HCT116 (cell line): ENCODE measurements at regions not wholly inside any gene's neighbourhood (a gene's known extent, or its start where the extent isn't known, plus 50 kb on each side); places are given as distances from the start of the nearest gene placed in this dataset.

Experiments
- ATAC-seq: fragments of 200-7000 bp; cut with Tn5 transposase; 2 replicates; pipeline ENCODE4 v1.9.1; 2020; ENCODE audit warnings: mild to moderate bottlenecking, moderate library complexity
- BruUV-seq: library from RNA; stranded (reverse); fragments of 400-500 nt; replicated peaks from 2 replicates; lab custom pipeline; 2021; lab: Mats Ljungman, UMichigan
- CTCF ChIA-PET: fragments of 300-600 bp; sonication (Branson Sonifier 250); formaldehyde crosslinking; loops from one replicate; lab custom pipeline; 2021; ENCODE audit warnings: antibody characterized with exemption; lab: Charles Lee
- POLR2A ChIA-PET: fragments of 300-600, 350-600 bp; sonication (Branson Sonifier 250); formaldehyde crosslinking; loops from one replicate; lab custom pipeline; 2021; ENCODE audit warnings: antibody characterized with exemption; lab: Charles Lee
- RAD21 ChIA-PET, 2 experiments: fragments of 300-600 bp; sonication (Branson Sonifier 250); formaldehyde crosslinking; loops; one replicate each; lab custom pipeline; 2023; ENCODE audit warnings: low total read pairs in 2 of 2; ENCODE audit not compliant: uncharacterized antibody in 2 of 2, unreplicated experiment in 2 of 2, low non-redundant PET in 1 of 2; lab: Charles Lee
- DNase-seq: peaks from one replicate; pipeline ENCODE4 v3.0.0-alpha.2; 2010; ENCODE audit warnings: low read depth, low spot score
- H2AFZ ChIP-seq: fragments of 200-600 bp; shearing (Covaris generic), sonication (generic); 2 replicates; pipeline ENCODE4 v1.6.1; 2017; ENCODE audit warnings: low read depth, mixed run types, mixed read lengths, antibody characterized with exemption, low read length; ENCODE audit not compliant: poor library complexity, severe bottlenecking
- H3K27ac ChIP-seq: 2 replicates; pipeline ENCODE4 v1.5.1; 2012; ENCODE audit warnings: low read depth, low read length
- H3K27me3 ChIP-seq: fragments of 200-600 bp; sonication (generic); 2 replicates; pipeline ENCODE4 v1.6.1; 2016; ENCODE audit warnings: mixed run types, low read length, mixed read lengths; ENCODE audit not compliant: insufficient read depth
- H3K36me3 ChIP-seq, 2 experiments: fragments of 200-500 bp in 1 of 2; fragments of 200-600 bp in 1 of 2; sonication (Bioruptor generic) in 1 of 2; sonication (generic) in 1 of 2; 2 replicates each; pipeline versions ENCODE4 v1.5.1 to v1.6.1; 2014 to 2016; ENCODE audit warnings: low read length in 2 of 2, inconsistent platforms in 1 of 2, mixed read lengths in 1 of 2, mixed run types in 1 of 2; ENCODE audit not compliant: insufficient read depth in 2 of 2, control insufficient read depth in 1 of 2
- H3K4me1 ChIP-seq, 2 experiments: fragments of 200-600 bp in 1 of 2; sonication (generic) in 1 of 2; 2 replicates each; pipeline versions ENCODE4 v1.5.1 to v1.6.1; 2012 to 2017; ENCODE audit warnings: low read length in 2 of 2, inconsistent platforms in 1 of 2, mild to moderate bottlenecking in 1 of 2, mixed read lengths in 1 of 2, mixed run types in 1 of 2, moderate library complexity in 1 of 2; ENCODE audit not compliant: insufficient read depth in 2 of 2, control insufficient read depth in 1 of 2
- H3K4me2 ChIP-seq: fragments of 200-600 bp; sonication (generic); 2 replicates; pipeline ENCODE4 v1.6.1; 2017; ENCODE audit warnings: mixed run types, low read length, mixed read lengths
- H3K4me3 ChIP-seq, 2 experiments: fragments of 200-600 bp in 1 of 2; sonication (generic) in 1 of 2; replicated peaks in 1 of 2; 2 replicates each; pipeline ENCODE4 v1.5.1; 2011 to 2016; ENCODE audit warnings: low read length in 2 of 2, control low read depth in 1 of 2, low read depth in 1 of 2, mild to moderate bottlenecking in 1 of 2, mixed read lengths in 1 of 2, mixed run types in 1 of 2
- H3K79me2 ChIP-seq: fragments of 200-600 bp; sonication (generic); 2 replicates; pipeline ENCODE4 v1.6.1; 2017; ENCODE audit warnings: mild to moderate bottlenecking, mixed run types, low read length, moderate library complexity, mixed read lengths; ENCODE audit not compliant: insufficient read depth
- H3K9ac ChIP-seq: fragments of 200-600 bp; sonication (generic); 2 replicates; pipeline ENCODE4 v1.6.1; 2016; ENCODE audit warnings: low read length, mixed read lengths
- H3K9me2 ChIP-seq: fragments of 200-600 bp; sonication (generic), shearing (Covaris generic); 2 replicates; pipeline ENCODE4 v1.6.1; 2017; ENCODE audit warnings: mixed run types, mild to moderate bottlenecking, moderate library complexity; ENCODE audit not compliant: insufficient read depth
- H3K9me3 ChIP-seq, 2 experiments: fragments of 200-500 bp in 1 of 2; fragments of 200-600 bp in 1 of 2; sonication (Bioruptor generic) in 1 of 2; sonication (generic) in 1 of 2; 2 replicates each; pipeline ENCODE4 v1.6.1; 2014 to 2017; ENCODE audit warnings: low read length in 2 of 2, mixed read lengths in 2 of 2, inconsistent platforms in 1 of 2, low read depth in 1 of 2, mild to moderate bottlenecking in 1 of 2, mixed run types in 1 of 2, moderate library complexity in 1 of 2; ENCODE audit not compliant: control insufficient read depth in 1 of 2, insufficient read depth in 1 of 2
- H4K20me1 ChIP-seq: fragments of 200-600 bp; sonication (generic), shearing (Covaris generic); 2 replicates; pipeline ENCODE4 v1.6.1; 2017; ENCODE audit warnings: mixed run types, mild to moderate bottlenecking, moderate library complexity; ENCODE audit not compliant: insufficient read depth
- CEBPB ChIP-seq: IDR thresholded peaks from 2 replicates; pipeline ENCODE4 v1.6.1; 2012; ENCODE audit warnings: low read depth
- EGR1 ChIP-seq: IDR thresholded peaks from 2 replicates; pipeline ENCODE4 v1.6.1; 2012; ENCODE audit warnings: low read depth
- EZH2 ChIP-seq: fragments of 200-600 bp; sonication (generic); IDR thresholded peaks from 2 replicates; pipeline ENCODE4 v1.6.1; 2017; ENCODE audit warnings: antibody characterized with exemption, mixed run types
- FOSL1 ChIP-seq: IDR thresholded peaks from 2 replicates; pipeline ENCODE4 v1.6.1; 2012; ENCODE audit warnings: low read depth
- POLR2A ChIP-seq: IDR thresholded peaks from 2 replicates; pipeline ENCODE4 v1.7.0; 2011; ENCODE audit warnings: borderline replicate concordance; ENCODE audit not compliant: insufficient read depth, insufficient read length; ENCODE audit errors: extremely low read depth
- SRF ChIP-seq: IDR thresholded peaks from 2 replicates; pipeline ENCODE4 v1.6.1; 2012; ENCODE audit warnings: low read depth
- YY1 ChIP-seq: IDR thresholded peaks from 2 replicates; pipeline ENCODE4 v1.6.1; 2011; ENCODE audit warnings: low read length, low read depth, moderate library complexity, mild to moderate bottlenecking; ENCODE audit not compliant: insufficient replicate concordance; ENCODE audit errors: extremely low read depth
- intact Hi-C: fragments of 100-400 bp; cut with micrococcal nuclease; formaldehyde crosslinking; loops from 2 replicates; pipeline ENCODE4 v1.10.0; 2022
- TF ChIP-seq, protein P1 (sequence below): IDR thresholded peaks from 2 replicates; pipeline ENCODE4 v1.6.1; 2012; ENCODE audit warnings: low read depth

DNA sequence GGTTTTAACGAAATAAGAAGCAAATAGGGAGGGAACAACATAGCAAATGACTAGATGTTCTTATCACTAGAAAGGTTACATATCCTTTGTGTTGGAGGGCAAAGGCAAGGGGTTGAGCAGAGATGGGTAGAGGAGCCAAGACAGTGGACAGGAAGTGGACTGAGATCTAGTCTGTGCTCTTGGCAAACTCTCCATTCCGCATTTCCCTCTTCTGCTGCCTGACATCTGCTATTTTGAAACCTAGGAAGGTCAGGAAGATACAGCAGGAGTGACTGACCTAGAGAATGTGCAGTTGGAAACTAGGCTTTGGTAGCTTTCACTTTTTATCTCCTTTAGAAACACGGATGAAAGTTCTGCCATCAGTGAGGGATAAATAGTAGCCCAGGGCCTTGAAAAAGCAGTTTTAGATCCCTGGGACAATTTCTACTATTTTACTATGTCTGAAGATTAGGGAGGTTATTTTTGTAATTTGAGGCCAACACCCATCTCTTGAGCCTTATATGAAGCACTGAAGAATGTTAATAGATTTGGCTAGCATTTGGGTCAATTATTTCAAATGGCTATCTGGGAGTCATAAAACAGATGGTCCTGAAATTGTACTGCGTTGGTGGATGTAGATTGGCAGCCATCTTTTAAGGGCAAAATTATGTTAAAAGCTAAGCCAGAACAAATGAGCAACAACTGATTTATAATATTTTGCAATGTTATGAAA, 410.3 kb downstream of the PCNX1 start:
- RAD21 ChIA-PET = no interaction called here
- Histone ChIP-seq H3K4me3 (no peak overlapping the region), H3K27ac (no peak overlapping the region), H3K9ac (no peak overlapping the region), H3K4me1 (peaks cover 10 to 20% of the 10 kb centered on the region in 2 experiments), H3K36me3 (no peaks in the 10 kb centered on the region), H4K20me1 (peaks cover 8% of the 10 kb centered on the region; the same call in 1 of the 2 replicates), H2AFZ (no peak overlapping the region), H3K4me2 (no peak overlapping the region), H3K9me2 (no peaks in the 10 kb centered on the region), H3K27me3 (no peaks in the 10 kb centered on the region), H3K9me3 (no peaks in the 10 kb centered on the region), H3K79me2 (peaks cover 14% of the 10 kb centered on the region)
- TF ChIP-seq POLR2A (no peak), YY1 (no peak), EGR1 (no peak), CEBPB (no peak), FOSL1 (no peak), SRF (no peak)
- ATAC-seq = no peak
- POLR2A ChIA-PET = interaction anchor here (0.6 kb wide), 1 partner anchor 26 kb away, joined by 3 read pairs; no protein-coding TSS in a partner anchor
- CTCF ChIA-PET = no interaction called here
- no TSS peak for BruUV-seq
- intact Hi-C loops = no loop called here
- DNase-seq = no peak

DNA sequence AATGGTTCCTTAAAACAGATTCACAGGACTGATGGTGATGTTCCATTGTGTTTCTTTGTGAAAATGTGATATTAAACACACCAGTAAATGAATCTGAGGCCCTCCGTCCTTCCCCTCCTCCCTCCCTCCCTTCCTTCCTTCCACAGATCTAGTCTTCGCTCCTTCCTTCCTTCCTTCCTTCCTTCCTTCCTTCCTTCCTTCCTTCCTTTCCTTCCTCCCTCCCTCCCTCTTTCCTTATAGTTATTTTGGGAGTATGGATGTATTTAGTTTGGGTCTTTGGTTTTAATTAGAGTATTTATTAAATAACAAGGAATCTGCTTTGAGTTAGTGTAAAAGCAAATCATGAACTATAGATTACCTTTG, 410.8 kb downstream of the PCNX1 start:
- H3K79me2 ChIP-seq = peaks cover 19% of the 10 kb centered on the region
- intact Hi-C loops = no loop called here
- H3K9me3 ChIP-seq = no peaks in the 10 kb centered on the region
- peaks cover 16 to 25% of the 10 kb centered on the region in 2 experiments for H3K4me1 ChIP-seq
- peaks cover 10% of the 10 kb centered on the region; the same call in 1 of the 2 replicates for H4K20me1 ChIP-seq
- H3K27me3 ChIP-seq = no peaks in the 10 kb centered on the region
- ChIA-PET CTCF (interaction anchor here (1.3 kb wide), 1 partner anchor 8 kb away, joined by 4 read pairs; no protein-coding TSS in a partner anchor), RAD21 (no interaction called here)
- no peak overlapping the region for H3K9ac ChIP-seq
- ATAC-seq (no peak), DNase-seq (no peak)
- H3K9me2 ChIP-seq = no peaks in the 10 kb centered on the region
- no peak overlapping the region for H3K27ac ChIP-seq
- H3K4me2 ChIP-seq = no peak overlapping the region
- H3K36me3 ChIP-seq = no peaks in the 10 kb centered on the region
- TF ChIP-seq YY1 (no peak), EZH2 (no peak)
- TF ChIP-seq, protein P1, sequence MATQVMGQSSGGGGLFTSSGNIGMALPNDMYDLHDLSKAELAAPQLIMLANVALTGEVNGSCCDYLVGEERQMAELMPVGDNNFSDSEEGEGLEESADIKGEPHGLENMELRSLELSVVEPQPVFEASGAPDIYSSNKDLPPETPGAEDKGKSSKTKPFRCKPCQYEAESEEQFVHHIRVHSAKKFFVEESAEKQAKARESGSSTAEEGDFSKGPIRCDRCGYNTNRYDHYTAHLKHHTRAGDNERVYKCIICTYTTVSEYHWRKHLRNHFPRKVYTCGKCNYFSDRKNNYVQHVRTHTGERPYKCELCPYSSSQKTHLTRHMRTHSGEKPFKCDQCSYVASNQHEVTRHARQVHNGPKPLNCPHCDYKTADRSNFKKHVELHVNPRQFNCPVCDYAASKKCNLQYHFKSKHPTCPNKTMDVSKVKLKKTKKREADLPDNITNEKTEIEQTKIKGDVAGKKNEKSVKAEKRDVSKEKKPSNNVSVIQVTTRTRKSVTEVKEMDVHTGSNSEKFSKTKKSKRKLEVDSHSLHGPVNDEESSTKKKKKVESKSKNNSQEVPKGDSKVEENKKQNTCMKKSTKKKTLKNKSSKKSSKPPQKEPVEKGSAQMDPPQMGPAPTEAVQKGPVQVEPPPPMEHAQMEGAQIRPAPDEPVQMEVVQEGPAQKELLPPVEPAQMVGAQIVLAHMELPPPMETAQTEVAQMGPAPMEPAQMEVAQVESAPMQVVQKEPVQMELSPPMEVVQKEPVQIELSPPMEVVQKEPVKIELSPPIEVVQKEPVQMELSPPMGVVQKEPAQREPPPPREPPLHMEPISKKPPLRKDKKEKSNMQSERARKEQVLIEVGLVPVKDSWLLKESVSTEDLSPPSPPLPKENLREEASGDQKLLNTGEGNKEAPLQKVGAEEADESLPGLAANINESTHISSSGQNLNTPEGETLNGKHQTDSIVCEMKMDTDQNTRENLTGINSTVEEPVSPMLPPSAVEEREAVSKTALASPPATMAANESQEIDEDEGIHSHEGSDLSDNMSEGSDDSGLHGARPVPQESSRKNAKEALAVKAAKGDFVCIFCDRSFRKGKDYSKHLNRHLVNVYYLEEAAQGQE = no peak
- TF ChIP-seq, all 23 proteins: peak for 0
- Histone ChIP-seq H2AFZ (no peak overlapping the region), H3K4me3 (no peak overlapping the region)
- BruUV-seq = no TSS peak
- POLR2A ChIA-PET = interaction anchor here (0.6 kb wide), 1 partner anchor 27 kb away, joined by 3 read pairs; no protein-coding TSS in a partner anchor
